T-helper 1 cell treated with Interleukin-12 subunit alpha and Interleukin-12 subunit beta and Interleukin-4 antibody, amounts not matched to agents 30 ng/mL and 1 ng/mL, for 36 hours (primary cell): ENCODE measurements at regions not wholly inside any gene's neighbourhood (a gene's known extent, or its start where the extent isn't known, plus 50 kb on each side); places are given as distances from the start of the nearest gene placed in this dataset.
"Not testable (repeated sequence)": the region's sequence is repeated elsewhere in the genome, so short reads cannot be mapped to it uniquely, and the experiment has no call there.

Source experiments
- intact Hi-C: fragments of 100-400 bp; cut with micrococcal nuclease; formaldehyde crosslinking; loops from one replicate; pipeline ENCODE4 v1.15.1; 2024

DNA sequence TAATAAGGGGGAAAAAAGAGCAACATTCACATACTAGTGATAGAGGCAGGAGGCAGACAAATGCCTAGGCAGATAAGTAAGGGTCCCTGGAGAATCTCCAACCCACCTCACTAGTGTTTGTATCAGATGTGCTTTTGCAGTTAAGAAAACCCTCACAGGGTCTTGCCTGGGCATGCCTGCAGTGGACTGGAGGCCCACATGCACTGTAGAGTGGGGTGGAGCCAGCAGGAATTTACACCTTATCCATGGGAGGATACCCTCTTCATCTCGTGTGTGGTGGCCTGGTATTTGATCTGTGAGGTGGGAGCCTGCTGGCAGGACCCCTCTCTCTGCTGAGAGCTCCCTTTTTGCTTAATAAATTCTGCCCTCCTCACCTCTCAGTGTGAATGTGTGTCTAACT lies 238.0 kb upstream of the SLC16A7 start:
- intact Hi-C loops: no loop called here

DNA sequence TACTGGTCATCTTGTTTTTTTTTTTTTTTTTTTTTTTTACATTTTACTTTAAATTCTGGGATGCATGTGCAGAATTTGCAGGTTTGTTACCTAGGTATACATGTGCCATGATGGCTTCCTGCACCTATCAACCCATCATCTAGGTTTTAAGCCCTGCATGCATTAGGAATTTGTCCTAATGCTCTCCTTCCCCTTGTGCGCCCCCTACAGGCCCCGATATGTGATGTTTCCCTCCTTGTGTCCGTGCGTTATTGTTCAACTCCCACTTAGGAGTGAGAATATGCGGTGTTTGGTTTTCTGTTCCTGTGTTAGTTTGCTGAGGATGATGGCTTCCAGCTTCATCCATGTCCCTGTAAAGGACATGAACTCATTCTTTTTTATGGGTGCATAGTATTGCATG lies 249.6 kb upstream of the SLC16A7 start:
- intact Hi-C loops: not testable (repeated sequence)

GRCh38 chr12:59345406-59345805 lies 250.4 kb upstream of the SLC16A7 start:
- intact Hi-C loops: no loop called here

DNA sequence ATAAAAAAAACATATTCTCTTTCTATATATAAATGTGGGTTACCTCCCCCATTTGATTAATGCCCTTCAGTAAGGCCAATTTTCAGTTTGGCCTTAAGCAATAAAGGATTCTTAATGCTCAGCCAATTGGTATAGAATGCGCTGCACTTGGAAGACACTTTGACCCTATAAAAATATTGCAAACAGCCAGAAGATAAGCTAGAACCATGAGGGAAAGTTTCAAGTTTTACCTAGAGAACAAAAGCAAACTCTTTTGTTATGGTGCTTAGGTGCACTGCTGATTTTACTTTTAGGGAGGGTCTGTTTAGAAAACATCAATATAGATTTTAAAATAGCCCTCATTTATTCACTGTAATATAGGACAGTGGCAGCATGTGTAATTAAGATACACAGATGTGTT lies 251.6 kb upstream of the SLC16A7 start:
- intact Hi-C loops: no loop called here

- intact Hi-C loops: no loop called here
Observed at GRCh38 chr12:59329462-59329861, 266.4 kb upstream of the SLC16A7 start.

- intact Hi-C loops: not testable (repeated sequence)
Observed at GRCh38 chr12:59328395-59329075, 267.3 kb upstream of the SLC16A7 start.

DNA sequence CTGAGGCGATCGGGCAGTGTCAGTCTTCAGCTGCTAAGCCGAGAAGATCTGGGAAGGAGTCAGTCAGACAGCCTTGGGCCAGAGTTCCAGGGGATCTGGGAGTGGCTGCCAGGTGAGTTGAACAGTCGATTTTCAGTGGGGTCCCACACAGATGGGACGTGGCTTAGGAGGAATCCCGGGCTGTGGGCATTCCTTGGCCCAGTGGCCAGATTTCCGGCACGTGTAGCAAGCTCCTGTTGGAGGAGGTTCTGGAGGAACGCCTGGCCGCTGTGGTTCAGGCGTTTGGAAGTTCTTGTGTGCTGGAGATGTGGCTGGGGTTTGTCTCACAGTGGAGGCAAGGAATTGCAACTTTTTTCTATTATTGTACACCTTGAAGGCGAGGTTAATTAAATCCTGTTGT lies 269.4 kb upstream of the SLC16A7 start:
- intact Hi-C loops: not testable (repeated sequence)

- intact Hi-C loops: no loop called here
Observed at GRCh38 chr12:59322473-59322872, 273.4 kb upstream of the SLC16A7 start.

DNA sequence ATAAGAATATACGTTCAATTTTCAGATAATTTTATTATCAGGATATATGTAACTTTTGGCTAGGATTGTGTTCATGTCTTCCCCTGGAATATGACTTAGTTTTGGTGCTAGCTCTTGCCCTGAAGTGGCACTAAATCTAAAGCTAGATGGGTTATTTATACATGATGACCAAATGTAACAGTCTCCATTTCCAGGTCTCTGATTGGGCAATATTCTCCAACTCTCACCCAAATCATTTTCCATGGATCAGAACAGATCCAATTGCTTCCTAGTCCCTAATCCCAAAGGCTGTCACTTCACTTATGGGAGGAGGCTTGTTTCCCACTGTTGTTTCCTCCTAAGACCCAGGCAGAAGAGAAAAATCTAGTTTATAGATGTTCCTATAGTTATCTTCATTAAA lies 274.6 kb upstream of the SLC16A7 start:
- intact Hi-C loops: no loop called here

DNA sequence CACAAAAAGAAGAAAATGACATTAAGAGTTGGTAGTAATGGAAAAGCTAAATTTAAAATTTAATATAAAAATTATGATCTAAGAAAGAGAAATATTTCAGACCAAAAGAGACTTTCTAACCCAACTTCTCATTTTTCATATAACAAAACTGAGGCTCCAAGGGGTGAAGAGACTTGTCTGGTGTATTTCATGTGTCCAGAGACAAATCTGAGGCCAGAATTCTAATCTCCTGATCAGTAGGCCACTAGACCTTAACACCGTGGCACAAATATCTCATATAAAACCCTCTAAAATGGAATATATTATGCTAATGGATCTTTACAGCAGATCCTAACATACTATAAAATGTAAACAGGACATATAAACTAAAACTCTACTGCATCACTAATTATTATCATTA lies 275.7 kb upstream of the SLC16A7 start:
- intact Hi-C loops: no loop called here

DNA sequence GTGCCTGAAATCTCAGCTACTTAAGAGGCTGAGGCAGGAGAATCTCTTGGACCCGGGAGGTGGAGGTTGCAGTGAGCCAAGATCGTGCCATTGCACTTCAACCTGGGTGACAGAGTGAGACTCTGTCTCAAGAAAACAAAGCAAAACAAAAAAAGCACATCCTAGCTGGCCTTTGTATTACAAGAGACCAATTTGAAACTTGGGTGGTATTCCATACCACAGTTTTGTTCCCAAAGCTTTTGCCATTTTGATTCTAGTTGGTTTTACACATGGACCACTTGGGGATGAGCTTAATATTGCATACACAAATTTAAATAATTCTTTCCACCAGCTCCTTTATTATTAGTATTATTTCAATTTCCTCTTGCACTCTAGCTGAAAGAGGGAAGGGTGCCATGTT lies 276.9 kb upstream of the SLC16A7 start:
- intact Hi-C loops: no loop called here

- intact Hi-C loops: no loop called here
Observed at GRCh38 chr12:59317598-59317997, 278.2 kb upstream of the SLC16A7 start.

DNA sequence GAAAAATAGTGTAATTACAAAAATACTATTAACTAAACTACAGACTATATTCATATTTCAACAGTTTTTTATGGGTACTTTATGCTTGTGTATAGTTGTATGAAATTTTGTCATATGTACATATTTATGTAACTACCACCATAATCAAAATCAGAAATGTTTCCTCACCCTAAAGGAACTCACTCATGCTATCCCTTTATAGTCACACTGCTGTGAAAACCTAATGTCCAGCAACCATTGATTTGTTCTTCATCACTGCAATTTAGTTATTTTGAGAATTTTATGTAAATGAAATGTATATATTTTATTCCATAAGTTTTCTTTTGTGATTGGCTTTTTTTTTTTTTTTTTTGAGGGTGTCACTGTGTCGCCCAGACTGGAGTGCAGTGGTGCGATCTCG lies 278.9 kb upstream of the SLC16A7 start:
- intact Hi-C loops: no loop called here

DNA sequence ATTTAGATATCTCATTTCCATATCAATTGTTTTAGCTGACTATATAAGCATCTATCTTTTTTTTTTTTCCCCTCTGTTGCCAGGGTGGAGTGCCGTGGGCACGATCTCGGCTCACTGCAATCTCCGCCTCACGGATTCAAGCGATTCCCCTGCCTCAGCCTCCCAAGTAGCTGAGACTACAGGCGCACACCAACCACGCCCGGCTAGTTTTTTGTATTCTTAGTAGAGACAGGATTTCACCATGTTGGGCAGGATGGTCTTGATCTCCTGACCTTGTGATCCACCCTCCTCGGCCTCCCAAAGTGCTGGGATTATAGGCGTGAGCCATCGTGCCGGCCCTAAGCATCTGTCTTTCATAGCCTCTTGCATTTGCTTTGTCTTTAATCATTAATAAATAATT lies 279.5 kb upstream of the SLC16A7 start:
- intact Hi-C loops: not testable (repeated sequence)

GRCh38 chr12:59314209-59314608 lies 281.6 kb upstream of the SLC16A7 start:
- intact Hi-C loops: no loop called here

DNA sequence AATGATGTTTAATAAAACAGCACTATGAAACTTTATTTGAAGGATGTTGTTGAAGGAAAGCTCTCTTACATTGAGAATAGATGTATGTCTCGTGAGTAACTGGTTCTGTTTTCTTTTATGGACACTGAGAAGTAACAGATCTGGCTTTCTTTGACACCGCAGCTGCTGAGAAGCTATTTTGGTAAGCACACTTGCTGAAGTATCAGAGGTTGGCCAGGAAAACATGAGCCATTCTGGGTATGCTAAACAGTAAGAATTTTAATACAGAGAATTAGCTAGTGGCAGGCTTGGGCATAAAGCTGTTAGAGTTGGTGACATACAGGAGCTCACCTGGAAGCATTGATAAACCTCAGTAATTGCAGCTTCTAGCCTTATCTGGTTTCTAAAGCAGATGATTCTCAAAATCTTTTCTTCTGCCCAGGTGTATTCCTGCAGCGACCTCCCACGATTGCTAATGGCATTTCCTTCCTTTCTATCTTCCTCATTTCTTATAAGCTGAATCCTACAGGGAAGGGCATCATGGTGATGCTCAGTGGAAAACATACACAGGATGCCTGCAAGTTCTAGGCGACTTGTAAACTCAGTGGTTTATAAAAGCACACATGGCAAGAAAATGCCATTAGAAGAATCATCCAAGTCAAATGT lies 291.6 kb upstream of the SLC16A7 start:
- intact Hi-C loops: no loop called here

- intact Hi-C loops: no loop called here
Observed at GRCh38 chr12:59298296-59298695, 297.5 kb upstream of the SLC16A7 start.

DNA sequence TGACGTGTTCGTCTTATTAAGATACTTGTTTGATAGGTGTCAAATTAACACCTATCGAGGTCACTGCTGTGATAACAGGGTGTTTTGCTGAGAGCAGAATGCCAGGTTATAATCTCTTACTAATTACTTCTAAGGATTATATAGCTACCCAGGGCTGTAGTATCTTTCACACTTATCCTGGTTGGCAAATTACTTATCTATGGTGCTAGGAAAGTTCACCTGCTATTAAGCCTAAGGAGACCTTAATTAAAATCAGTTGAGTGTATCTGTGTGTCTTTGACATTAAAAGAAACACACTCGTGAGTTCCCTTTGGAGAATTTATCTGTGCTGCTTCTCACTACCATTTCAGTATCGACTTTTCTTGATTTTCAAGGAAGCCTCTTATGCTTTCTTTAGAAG lies 301.6 kb upstream of the SLC16A7 start:
- intact Hi-C loops: no loop called here

DNA sequence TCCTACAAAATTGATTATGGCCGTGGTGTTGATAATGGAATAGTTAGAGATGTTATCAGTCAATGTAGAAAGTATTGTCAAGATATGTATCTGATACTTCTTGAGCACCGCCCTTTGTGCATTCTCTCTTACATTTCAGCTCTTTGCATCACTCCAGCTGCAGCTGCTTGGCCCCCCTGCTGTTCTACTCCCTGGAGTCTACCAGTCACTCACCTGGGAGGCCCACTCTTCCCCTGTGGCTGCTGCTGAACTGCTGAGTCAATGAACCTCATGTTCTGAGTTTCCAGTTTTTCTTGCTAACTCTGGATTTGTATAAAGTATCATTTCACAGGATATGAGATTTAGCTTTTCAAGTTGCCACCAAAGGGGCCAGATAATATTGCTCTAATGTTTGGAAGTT lies 312.8 kb upstream of the SLC16A7 start:
- intact Hi-C loops: no loop called here

GRCh38 chr12:59273561-59273960 lies 322.3 kb upstream of the SLC16A7 start:
- intact Hi-C loops: not testable (repeated sequence)

DNA sequence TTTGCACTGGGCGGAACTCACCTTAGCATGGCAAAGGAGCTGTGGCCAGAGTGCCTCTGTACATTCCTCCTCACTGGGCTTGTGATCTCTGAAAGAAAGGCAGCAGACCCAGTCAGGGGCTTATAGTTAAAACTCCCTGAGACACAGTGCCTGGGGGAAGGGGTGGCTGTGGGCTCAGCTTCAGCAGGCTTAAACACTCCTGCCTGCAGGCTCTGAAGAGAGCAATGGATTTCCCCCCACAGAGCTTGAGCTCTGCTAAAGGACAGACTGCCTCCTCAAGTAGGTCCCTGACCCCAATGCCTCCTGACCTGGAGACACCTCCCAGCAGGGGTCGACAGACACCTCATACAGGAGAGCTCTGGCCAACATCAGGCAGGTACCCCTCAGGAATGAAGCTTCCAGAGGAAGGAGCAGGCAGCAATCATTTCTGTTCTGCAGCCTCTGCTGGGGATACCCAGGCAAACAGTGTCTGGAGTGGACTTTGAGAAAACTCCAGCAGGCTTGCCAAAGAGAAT lies 327.5 kb upstream of the SLC16A7 start:
- intact Hi-C loops: no loop called here

DNA sequence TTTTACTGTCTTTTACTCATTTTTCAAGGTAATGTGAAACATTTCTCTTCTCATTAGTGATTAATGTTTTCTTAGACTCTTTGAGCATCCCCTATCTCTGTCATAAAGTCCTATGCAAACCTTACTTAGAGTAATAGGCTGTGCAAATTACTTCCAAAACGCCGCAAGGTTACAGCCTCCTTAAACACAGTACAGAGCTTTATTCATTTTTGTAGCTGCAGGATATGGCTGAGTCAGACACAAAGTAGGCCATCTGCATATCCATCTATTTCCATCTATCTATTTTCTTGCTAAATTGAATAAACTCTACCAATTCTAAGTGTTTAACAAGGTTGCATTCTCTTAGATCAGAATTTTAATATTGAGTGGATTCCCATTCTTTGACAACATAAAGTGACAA lies 335.6 kb upstream of the SLC16A7 start:
- intact Hi-C loops: no loop called here

DNA sequence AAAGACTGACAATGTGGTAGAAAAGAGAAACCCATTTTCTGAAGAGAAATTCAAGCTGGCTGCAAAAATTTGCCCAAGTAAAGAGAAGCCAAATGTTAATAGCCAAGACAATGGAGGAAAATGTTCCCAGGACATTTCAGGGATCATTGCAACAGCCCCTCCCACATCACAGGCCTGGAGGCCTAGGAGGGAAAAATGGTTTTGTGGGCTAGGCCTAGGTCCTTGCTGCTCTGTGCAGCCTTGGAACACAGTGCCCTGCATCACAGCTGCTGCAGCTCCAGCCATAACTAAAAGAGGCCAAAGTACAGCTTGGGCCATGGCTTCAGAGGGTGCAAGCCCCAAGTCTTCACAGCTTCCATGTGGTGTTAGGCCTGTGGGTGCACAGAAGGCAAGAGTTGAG lies 332.4 kb upstream of the LRIG3 start:
- intact Hi-C loops: no loop called here
